Mesendoderm (in vitro differentiated cells): ENCODE measurements at regions not wholly inside any gene's neighbourhood (a gene's known extent, or its start where the extent isn't known, plus 50 kb on each side); places are given as distances from the start of the nearest gene placed in this dataset.

ENCODE experiments used
- DNase-seq: peaks from one replicate; pipeline ENCODE4 v3.0.0; 2013
- H2AK5ac ChIP-seq: 2 replicates; pipeline ENCODE4 v1.6.1; 2013; ENCODE audit warnings: low read length, inconsistent platforms
- H2BK120ac ChIP-seq: 2 replicates; pipeline ENCODE4 v1.6.1; 2013; ENCODE audit warnings: low read depth, mild to moderate bottlenecking, low read length, moderate library complexity, mixed read lengths
- H2BK15ac ChIP-seq: replicated peaks from 2 replicates; pipeline ENCODE4 v1.6.1; 2013; ENCODE audit warnings: low read depth, mild to moderate bottlenecking, moderate library complexity
- H2BK5ac ChIP-seq: 2 replicates; pipeline ENCODE4 v1.6.1; 2013; ENCODE audit warnings: low read length, inconsistent platforms
- H3K18ac ChIP-seq: 2 replicates; pipeline ENCODE4 v1.6.1; 2013; ENCODE audit warnings: mild to moderate bottlenecking, low read length, mixed read lengths
- H3K23ac ChIP-seq: one replicate; pipeline ENCODE4 v1.6.1; 2013; ENCODE audit warnings: low read length
- H3K27ac ChIP-seq: 2 replicates; pipeline ENCODE4 v1.5.1; 2013; ENCODE audit warnings: low read depth, mild to moderate bottlenecking, inconsistent platforms, low read length, moderate library complexity
- H3K27me3 ChIP-seq: 2 replicates; pipeline ENCODE4 v1.6.1; 2013; ENCODE audit warnings: low read length, control low read depth, mild to moderate bottlenecking, inconsistent platforms; ENCODE audit not compliant: insufficient read depth, poor library complexity
- H3K36me3 ChIP-seq: 2 replicates; pipeline ENCODE4 v1.6.1; 2013; ENCODE audit warnings: low read length, inconsistent platforms; ENCODE audit not compliant: control insufficient read depth, insufficient read depth
- H3K4ac ChIP-seq: one replicate; pipeline ENCODE4 v1.6.1; 2013; ENCODE audit warnings: low read depth, mild to moderate bottlenecking, low read length, moderate library complexity
- H3K4me1 ChIP-seq: 2 replicates; pipeline ENCODE4 v1.6.1; 2013; ENCODE audit warnings: low read depth, low read length, inconsistent platforms; ENCODE audit not compliant: control insufficient read depth
- H3K4me2 ChIP-seq: 2 replicates; pipeline ENCODE4 v1.6.1; 2013; ENCODE audit warnings: low read length
- H3K4me3 ChIP-seq: 2 replicates; pipeline ENCODE4 v1.5.1; 2013; ENCODE audit warnings: mild to moderate bottlenecking, low read length
- H3K56ac ChIP-seq: one replicate; pipeline ENCODE4 v1.6.1; 2013; ENCODE audit warnings: low read length
- H3K79me1 ChIP-seq: 2 replicates; pipeline ENCODE4 v1.6.1; 2013; ENCODE audit warnings: low read length, inconsistent platforms
- H3K79me2 ChIP-seq: 2 replicates; pipeline ENCODE4 v1.6.1; 2013; ENCODE audit warnings: mild to moderate bottlenecking, low read length; ENCODE audit not compliant: control insufficient read depth, insufficient read depth
- H3K9ac ChIP-seq: 2 replicates; pipeline ENCODE4 v1.6.1; 2013; ENCODE audit warnings: low read length, inconsistent platforms
- H4K5ac ChIP-seq: one replicate; pipeline ENCODE4 v1.6.1; 2013; ENCODE audit warnings: low read length
- H4K8ac ChIP-seq: one replicate; pipeline ENCODE4 v1.6.1; 2013; ENCODE audit warnings: low read depth, mild to moderate bottlenecking, control low read depth, low read length, moderate library complexity
- WGBS: extraction: QIAGEN DNeasy Blood & Tissue Kit; methylation state at CpG from one replicate; pipeline ENCODE4 v1.1.7; 2013; ENCODE audit warnings: low lambda C conversion rate, missing lambda C conversion rate; ENCODE audit not compliant: insufficient coverage; ENCODE audit errors: extremely low coverage; 5-methylcytosine and 5-hydroxymethylcytosine counted together

GRCh38 chr20:48265791-48266190 is 480.5 kb upstream of the SULF2 start:
- Histone ChIP-seq H3K9ac (no peak overlapping the region), H3K79me2 (no peaks in the 10 kb centered on the region), H3K4me2 (no peak overlapping the region), H3K4me1 (no peaks in the 10 kb centered on the region), H3K36me3 (no peaks in the 10 kb centered on the region), H3K18ac (peak overlapping the region; percentile 9), H3K4me3 (no peak overlapping the region), H3K23ac (no peak overlapping the region), H2BK120ac (no peak overlapping the region), H2BK15ac (no peak overlapping the region), H3K4ac (no peak overlapping the region), H4K8ac (no peak overlapping the region), H4K5ac (no peak overlapping the region), H3K27ac (no peak overlapping the region), H2BK5ac (no peak overlapping the region), H3K56ac (no peak overlapping the region), H3K27me3 (no peaks in the 10 kb centered on the region), H2AK5ac (no peak overlapping the region), H3K79me1 (no peaks in the 10 kb centered on the region)
- no peak for DNase-seq
- no CpG with 5 or more reads among the region's 7 CpGs for WGBS

- no peak overlapping the region for H2BK5ac ChIP-seq
- H3K18ac ChIP-seq, result no peak overlapping the region
- H3K4ac ChIP-seq, result no peak overlapping the region
- no peaks in the 10 kb centered on the region for H3K27me3 ChIP-seq
- no peak overlapping the region for H3K9ac ChIP-seq
- H3K36me3 ChIP-seq, result no peaks in the 10 kb centered on the region
- H3K56ac ChIP-seq, result no peak overlapping the region
- no peak overlapping the region for H3K23ac ChIP-seq
- H2AK5ac ChIP-seq, result no peak overlapping the region
- H2BK15ac ChIP-seq, result no peak overlapping the region
- H3K79me1 ChIP-seq, result no peaks in the 10 kb centered on the region
- no peak overlapping the region for H4K8ac ChIP-seq
- H2BK120ac ChIP-seq, result no peak overlapping the region
- no peak for DNase-seq
- no peaks in the 10 kb centered on the region for H3K79me2 ChIP-seq
- H3K27ac ChIP-seq, result no peak overlapping the region
- H4K5ac ChIP-seq, result no peak overlapping the region
- H3K4me2 ChIP-seq, result no peak overlapping the region
- H3K4me3 ChIP-seq, result no peak overlapping the region
- H3K4me1 ChIP-seq, result peaks cover 2% of the 10 kb centered on the region
These were observed 477.7 kb upstream of the SULF2 start for GRCh38 chr20:48262955-48263354.

GRCh38 chr20:48262466-48262865 is 477.2 kb upstream of the SULF2 start:
- Histone ChIP-seq H3K36me3 (no peaks in the 10 kb centered on the region), H3K4me1 (peaks cover 2% of the 10 kb centered on the region), H2BK5ac (no peak overlapping the region), H3K79me1 (no peaks in the 10 kb centered on the region), H2BK120ac (no peak overlapping the region), H3K79me2 (no peaks in the 10 kb centered on the region), H2AK5ac (no peak overlapping the region), H3K27ac (no peak overlapping the region), H3K18ac (no peak overlapping the region), H3K23ac (no peak overlapping the region), H2BK15ac (no peak overlapping the region), H3K4ac (no peak overlapping the region), H3K9ac (no peak overlapping the region), H3K27me3 (no peaks in the 10 kb centered on the region), H3K4me3 (no peak overlapping the region), H4K8ac (no peak overlapping the region), H3K56ac (no peak overlapping the region), H4K5ac (no peak overlapping the region), H3K4me2 (no peak overlapping the region)
- no CpG with 5 or more reads among the region's 7 CpGs for WGBS
- DNase-seq, result no peak

GRCh38 chr20:48261398-48261910 is 476.2 kb upstream of the SULF2 start:
- H2AK5ac ChIP-seq, result no peak overlapping the region
- no CpG with 5 or more reads among the region's 6 CpGs for WGBS
- H3K27me3 ChIP-seq, result no peaks in the 10 kb centered on the region
- H3K4me2 ChIP-seq, result no peak overlapping the region
- no peak overlapping the region for H3K27ac ChIP-seq
- H3K23ac ChIP-seq, result no peak overlapping the region
- H3K79me2 ChIP-seq, result no peaks in the 10 kb centered on the region
- H3K4me3 ChIP-seq, result no peak overlapping the region
- H3K36me3 ChIP-seq, result no peaks in the 10 kb centered on the region
- peaks cover 2% of the 10 kb centered on the region for H3K4me1 ChIP-seq
- no peak for DNase-seq
- no peak overlapping the region for H3K4ac ChIP-seq
- H3K56ac ChIP-seq, result no peak overlapping the region
- no peak overlapping the region for H4K8ac ChIP-seq
- H3K9ac ChIP-seq, result no peak overlapping the region
- no peak overlapping the region for H2BK5ac ChIP-seq
- no peak overlapping the region for H2BK15ac ChIP-seq
- H3K18ac ChIP-seq, result no peak overlapping the region
- no peaks in the 10 kb centered on the region for H3K79me1 ChIP-seq
- no peak overlapping the region for H4K5ac ChIP-seq
- H2BK120ac ChIP-seq, result no peak overlapping the region

GRCh38 chr20:48260129-48260756 is 475.0 kb upstream of the SULF2 start:
- H3K9ac ChIP-seq, result no peak overlapping the region
- no peak overlapping the region for H3K4me2 ChIP-seq
- no peak overlapping the region for H2BK5ac ChIP-seq
- H3K4ac ChIP-seq, result no peak overlapping the region
- DNase-seq, result no peak
- H4K8ac ChIP-seq, result no peak overlapping the region
- H3K23ac ChIP-seq, result no peak overlapping the region
- no peak overlapping the region for H2BK15ac ChIP-seq
- H2BK120ac ChIP-seq, result no peak overlapping the region
- H3K18ac ChIP-seq, result no peak overlapping the region
- peak overlapping the region; percentile 22 for H3K56ac ChIP-seq
- WGBS, result no CpG with 5 or more reads among the region's 15 CpGs
- no peaks in the 10 kb centered on the region for H3K36me3 ChIP-seq
- no peak overlapping the region for H3K4me3 ChIP-seq
- peaks cover 2% of the 10 kb centered on the region for H3K4me1 ChIP-seq
- no peaks in the 10 kb centered on the region for H3K27me3 ChIP-seq
- peak overlapping the region; percentile 15 for H2AK5ac ChIP-seq
- no peak overlapping the region for H4K5ac ChIP-seq
- H3K79me2 ChIP-seq, result no peaks in the 10 kb centered on the region
- no peaks in the 10 kb centered on the region for H3K79me1 ChIP-seq
- H3K27ac ChIP-seq, result no peak overlapping the region

GRCh38 chr20:48259456-48259855 is 474.2 kb upstream of the SULF2 start:
- Histone ChIP-seq H2BK5ac (no peak overlapping the region), H4K5ac (no peak overlapping the region), H3K23ac (no peak overlapping the region), H4K8ac (no peak overlapping the region), H3K4ac (no peak overlapping the region), H3K18ac (no peak overlapping the region), H3K79me2 (no peaks in the 10 kb centered on the region), H3K79me1 (no peaks in the 10 kb centered on the region), H3K9ac (no peak overlapping the region), H3K27ac (no peak overlapping the region), H2BK120ac (no peak overlapping the region), H3K56ac (no peak overlapping the region), H2BK15ac (no peak overlapping the region), H2AK5ac (no peak overlapping the region), H3K4me1 (peaks cover 2% of the 10 kb centered on the region), H3K4me3 (no peak overlapping the region), H3K4me2 (no peak overlapping the region), H3K27me3 (no peaks in the 10 kb centered on the region), H3K36me3 (no peaks in the 10 kb centered on the region)
- DNase-seq, result no peak
- WGBS, result no CpG with 5 or more reads among the region's 6 CpGs
